HG03139 (cell line): ENCODE measurements at regions not wholly inside any gene's neighbourhood (a gene's known extent, or its start where the extent isn't known, plus 50 kb on each side); places are given as distances from the start of the nearest gene placed in this dataset.

Experiments
- ATAC-seq: cut with Tn5 transposase; IDR thresholded peaks from one replicate; pipeline ENCODE4 v1.9.1; 2021; ENCODE audit not compliant: unreplicated experiment

- no peak for ATAC-seq
These were observed 280.5 kb downstream of the RRAGC start for GRCh38 chr1:38579056-38579455.

DNA sequence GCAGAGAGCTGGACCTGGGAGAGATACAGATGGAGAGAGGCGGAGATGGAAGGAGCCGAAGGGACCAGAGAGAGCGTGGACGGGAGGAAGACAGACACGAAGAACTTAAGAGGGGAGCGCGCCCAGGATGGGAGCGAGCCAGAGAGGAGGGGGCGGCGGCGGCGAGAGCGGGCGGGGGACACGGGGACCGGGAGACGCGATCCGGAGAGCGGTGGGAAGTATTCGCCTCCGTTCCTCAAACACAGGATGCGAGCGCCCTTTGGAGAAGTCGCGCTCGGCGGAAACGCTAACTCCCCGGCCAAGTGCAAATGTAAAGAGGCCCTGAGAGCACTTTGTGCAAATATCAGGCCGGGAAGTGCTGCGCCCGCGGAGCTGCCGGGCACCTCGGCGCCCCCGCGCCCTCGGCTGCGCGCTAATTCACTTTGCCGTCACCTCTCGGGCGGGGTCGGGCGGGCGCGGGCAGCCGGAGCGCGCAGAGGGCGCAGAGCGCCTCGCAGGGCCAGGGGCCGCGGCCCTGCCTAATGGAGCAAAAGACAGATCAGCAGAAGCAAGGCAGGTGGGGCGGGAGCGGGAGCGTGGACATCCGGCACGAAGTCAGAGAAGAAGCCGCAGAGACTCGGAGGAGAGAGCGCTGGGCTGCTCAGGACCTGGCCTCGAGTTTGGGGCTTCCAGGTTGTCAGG lies 281.2 kb downstream of the RRAGC start:
- no peak for ATAC-seq

- no peak for ATAC-seq
These were observed 281.7 kb downstream of the RRAGC start for GRCh38 chr1:38577937-38578270.

GRCh38 chr1:38577385-38577784 lies 282.2 kb downstream of the RRAGC start:
- no peak for ATAC-seq

DNA sequence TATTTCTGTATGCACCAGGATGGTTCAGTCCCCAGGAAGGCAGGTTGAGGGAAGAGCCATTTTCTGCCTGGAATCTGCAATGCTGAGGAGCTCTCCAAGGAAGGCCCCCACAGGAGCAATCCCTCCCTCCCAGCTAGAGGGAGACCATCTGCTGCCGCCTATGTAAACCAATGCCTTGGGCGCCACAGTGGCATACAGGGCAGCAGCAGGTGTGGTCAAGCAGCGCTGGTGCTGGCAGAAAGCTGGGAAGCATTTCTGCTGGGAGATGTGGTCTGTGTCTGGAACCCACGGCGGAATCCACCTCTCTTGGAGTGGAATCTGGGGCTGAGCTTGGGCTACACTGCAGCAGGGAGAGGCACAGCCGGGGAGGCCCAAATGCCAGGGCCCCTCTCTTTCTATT lies 283.3 kb downstream of the RRAGC start:
- no peak for ATAC-seq

DNA sequence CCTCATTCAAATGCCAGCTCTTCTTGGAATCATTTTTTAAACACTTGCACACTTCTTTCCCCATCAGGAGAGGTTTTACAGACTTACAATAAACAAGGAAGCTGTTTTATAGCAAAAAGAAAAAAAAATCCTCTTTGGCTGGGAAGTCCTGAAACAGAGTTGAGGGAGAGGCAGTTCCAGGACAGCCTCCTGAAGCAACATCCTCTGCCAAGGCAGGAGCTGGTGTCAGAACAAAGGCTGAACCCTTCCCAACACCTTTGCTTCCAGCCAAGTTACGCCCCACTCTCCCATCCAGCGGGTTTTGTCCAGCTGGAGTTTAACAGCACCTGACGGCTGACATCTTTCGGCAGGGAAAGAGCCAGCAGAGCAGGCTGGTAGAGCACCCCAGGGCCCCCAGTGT lies 287.8 kb downstream of the RRAGC start:
- no peak for ATAC-seq

DNA sequence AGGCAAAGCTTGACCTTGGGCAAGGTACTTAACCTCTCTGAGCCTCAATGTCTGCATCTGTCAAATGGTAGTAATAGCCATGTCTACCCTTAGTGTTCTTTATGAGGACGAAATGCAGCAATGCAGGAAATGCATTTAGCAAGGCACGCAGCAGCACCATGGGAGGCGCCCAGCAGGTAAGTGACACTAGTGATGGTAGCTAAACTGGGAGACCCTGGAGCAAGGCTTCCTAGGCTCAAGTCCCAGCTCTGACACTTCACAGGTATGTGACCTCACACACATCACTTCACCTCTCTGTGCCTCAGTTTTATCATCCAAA lies 289.0 kb downstream of the RRAGC start:
- ATAC-seq = no peak

DNA sequence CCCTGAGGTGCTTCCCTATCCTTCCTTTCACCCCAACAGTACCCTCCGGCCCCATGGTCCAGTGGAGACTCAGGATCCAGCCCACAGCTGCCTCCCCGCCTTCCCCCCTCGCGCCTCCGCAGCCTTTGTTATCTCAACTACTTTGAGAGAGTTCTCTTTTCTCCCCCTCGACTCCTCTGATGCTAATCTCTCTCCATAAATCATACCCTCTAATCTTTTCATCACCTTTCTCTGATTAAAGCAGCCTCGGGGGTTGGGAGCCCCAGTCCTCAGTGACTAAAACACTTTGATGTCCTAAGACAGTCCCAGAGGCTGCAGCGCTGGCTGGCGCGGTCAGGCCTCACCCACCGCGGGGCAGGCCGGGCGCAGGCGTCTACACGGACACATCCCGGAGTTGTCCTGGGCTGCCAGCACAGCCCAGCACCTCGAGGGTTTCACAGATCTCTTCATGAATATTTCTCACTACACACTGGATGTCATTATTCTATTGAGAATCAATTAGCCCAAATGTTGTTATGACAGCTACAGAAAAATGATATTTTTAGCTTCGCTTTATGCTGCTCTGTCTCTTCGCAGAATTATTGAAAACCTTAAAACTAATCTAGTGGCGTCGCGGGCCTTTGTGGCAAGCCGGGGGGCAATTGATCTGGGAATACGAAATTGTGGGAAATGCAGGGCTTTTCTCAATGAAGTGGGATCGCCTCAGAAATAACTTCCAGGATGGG lies 289.5 kb downstream of the RRAGC start:
- no peak for ATAC-seq

- no peak for ATAC-seq
These were observed 291.3 kb downstream of the RRAGC start for GRCh38 chr1:38568061-38568857.

DNA sequence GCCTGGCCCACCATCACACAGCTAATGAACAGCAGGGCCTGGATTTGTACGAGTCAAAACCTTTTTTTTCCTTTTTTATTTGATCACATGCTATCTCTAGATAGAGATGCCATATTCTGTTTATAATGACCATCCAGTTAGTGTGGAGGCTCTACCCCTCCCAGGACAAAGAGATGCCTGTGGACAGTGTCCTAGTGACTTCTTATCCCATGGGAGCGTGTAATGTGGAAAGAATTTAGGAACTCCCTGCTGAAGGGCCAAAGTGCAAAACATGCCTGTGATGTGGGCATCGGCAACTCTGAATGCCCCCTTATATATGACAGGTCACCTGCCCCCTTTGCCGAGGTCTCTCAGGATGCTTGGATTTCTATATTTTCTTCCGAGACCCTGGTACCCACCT lies 292.2 kb downstream of the RRAGC start:
- no peak for ATAC-seq

DNA sequence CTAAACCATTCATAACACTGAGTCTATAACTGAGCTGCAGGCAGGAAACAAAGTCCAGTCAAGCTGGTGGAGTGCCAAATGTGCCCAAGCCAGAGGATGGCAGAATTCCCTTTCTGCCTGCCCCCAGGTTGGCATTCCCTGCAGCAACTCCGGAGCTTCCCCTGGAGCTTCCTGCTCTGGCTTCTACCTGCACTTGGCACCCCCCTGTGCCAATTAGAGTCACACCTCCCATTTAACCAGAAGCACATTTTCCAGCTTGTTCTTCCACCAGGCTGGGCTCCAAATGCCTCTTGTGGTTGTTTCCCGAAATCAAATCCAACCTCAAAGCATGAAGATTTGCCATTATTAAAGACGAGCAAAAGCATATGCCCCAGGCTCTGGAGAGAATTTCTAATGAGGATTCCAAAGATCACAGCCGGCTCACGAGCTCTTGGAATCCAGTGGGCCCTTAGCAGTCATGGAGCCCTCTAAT lies 294.5 kb downstream of the RRAGC start:
- no peak for ATAC-seq

DNA sequence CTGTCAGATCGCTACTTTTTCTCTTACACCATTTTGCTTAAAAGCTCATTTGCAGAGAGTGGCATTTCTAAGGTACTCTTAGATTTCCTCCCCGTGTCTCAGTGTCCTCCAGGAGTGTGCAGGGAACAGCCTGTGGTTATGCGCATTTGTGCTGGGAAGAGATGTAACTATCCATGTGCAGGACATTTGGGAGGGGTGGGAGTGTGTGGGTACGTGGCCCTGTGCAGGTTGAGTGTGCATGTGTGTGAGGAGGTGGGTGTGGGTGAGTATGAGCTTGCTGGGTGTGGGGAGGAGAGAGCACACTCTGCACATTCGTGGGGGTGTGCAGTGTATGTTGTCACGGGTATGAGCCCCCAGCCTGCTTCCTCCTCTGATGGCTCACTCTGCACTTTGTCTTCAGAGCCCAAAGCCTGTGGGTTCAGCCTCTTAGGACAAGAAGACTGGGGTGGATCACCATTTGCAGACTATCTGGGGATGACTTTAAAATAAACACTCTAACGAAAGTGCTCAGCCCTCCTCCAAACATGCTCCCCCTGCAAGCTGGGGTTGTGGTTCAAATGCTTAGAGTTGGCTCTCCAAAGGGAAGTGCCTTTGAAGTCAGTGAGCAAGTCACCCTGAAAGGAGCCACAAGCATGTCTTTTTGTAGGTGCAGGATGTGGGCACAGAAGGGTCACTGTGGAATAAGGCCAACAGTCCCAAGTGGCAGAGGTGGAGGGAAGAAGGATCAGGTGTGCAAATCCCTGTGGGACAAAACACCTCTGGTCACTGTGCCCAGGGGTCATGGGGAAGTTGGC lies 295.4 kb downstream of the RRAGC start:
- no peak for ATAC-seq

GRCh38 chr1:38561725-38562124 lies 297.8 kb downstream of the RRAGC start:
- no peak for ATAC-seq

DNA sequence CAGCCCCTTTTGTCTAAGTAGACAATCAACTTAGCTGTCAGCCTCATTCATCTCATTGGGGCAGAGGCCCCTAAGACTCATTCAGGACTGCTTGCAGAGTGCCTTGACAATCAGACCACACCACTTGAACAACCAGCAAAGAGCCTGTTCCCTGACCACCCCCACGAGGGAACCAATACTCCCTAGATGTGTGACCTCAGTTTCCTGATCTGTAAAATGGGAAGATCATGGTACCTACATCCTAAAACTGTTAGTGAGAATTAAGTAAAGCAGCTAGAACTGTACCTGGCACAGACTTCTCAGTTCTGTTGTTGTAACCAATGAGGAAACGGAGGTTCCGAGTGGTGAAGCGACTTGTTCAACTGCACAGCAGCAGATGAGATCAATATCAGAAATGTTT lies 298.5 kb downstream of the RRAGC start:
- no peak for ATAC-seq

GRCh38 chr1:38560457-38560856 lies 299.1 kb downstream of the RRAGC start:
- no peak for ATAC-seq

DNA sequence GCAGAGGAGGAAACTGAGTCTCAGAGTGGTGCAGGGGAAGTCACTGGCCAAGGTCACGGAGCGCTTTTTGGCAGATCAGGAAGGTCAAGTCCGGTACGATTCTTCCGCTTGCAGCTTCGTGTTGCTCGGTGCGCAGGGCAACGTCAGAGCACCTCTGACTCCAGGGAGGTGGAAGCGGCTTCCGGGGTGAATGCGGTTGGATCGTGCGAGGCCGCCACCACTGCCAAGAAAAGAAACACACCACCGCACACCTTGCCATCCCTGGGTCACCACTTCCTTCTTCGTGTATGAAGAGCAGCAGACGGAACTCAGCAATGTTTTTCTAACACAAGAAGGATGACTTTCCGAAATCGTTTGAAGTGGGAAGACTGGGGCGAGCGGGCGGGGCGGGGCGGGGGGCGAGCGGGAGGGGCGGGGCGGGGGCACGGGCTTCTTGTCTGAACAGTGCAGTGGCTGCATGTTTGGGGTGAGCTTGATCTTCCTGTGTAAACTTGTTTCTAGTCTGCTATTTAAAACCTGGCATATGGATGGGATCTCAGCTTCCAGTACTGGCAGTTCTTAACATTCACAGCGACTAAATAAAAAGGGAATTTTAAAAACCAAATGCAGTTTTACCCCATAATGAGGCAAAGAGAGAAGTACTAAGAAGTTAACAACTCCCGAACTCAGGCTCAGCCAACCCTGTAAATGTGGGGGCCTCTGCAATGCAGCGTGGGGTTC lies 300.0 kb downstream of the RRAGC start:
- peak; percentile 72 for ATAC-seq

- ATAC-seq = peak; percentile 21
These were observed 300.8 kb downstream of the RRAGC start for GRCh38 chr1:38558500-38559445.

DNA sequence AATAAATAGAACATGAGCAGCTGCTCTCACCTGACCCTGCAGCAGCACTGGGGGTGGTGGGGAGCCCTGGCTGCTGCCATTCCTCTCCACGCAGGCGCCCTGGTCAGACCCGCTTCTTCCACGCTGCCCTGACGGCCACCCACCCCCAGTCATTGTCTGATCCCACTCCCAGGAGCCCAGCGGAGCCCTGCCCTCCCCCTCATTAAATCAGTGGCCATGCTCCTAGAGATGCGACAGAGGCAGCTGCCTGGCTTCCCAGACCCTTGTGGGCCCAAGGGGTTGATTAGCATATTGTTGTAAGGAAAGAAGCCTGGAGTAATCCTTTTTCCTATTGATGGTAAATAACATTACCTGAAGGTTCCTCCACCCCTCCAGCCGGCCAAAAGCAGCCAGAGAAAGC lies 301.5 kb downstream of the RRAGC start:
- ATAC-seq = no peak

DNA sequence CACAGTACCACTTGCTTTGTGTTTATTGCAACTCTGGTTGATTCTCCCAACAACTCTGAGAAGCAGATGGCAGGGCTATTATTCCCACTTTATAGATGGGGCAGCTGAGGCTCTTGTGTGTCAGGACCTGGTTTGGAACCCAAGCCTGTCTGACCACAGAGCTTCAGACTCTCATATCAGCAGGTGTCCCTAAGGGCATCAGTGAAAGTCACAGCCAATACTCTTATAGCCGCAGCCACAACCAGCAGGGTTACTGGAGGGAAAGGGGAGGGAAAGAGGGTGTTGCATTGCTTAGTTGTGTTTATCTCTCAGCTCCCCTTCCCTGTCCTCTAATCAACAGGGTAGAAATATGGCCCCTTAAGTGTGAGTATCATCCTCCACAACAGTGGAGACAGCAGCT lies 304.0 kb downstream of the RRAGC start:
- ATAC-seq = no peak

GRCh38 chr1:38555130-38555529 lies 304.4 kb downstream of the RRAGC start:
- no peak for ATAC-seq
